AG04449 (cell line): ENCODE measurements at regions not wholly inside any gene's neighbourhood (a gene's known extent, or its start where the extent isn't known, plus 50 kb on each side); places are given as distances from the start of the nearest gene placed in this dataset.

Experiments used
- CTCF ChIA-PET: fragments of 350-600 bp; formaldehyde crosslinking; extraction: SDS; loops from one replicate; lab custom pipeline; 2021; ENCODE audit warnings: antibody characterized with exemption; lab: Yijun Ruan, JAX
- POLR2A ChIA-PET: fragments of 400-600, 350-600 bp; formaldehyde crosslinking; extraction: SDS; loops from one replicate; lab custom pipeline; 2020; ENCODE audit warnings: antibody characterized with exemption, inconsistent platforms; lab: Yijun Ruan, JAX
- DNase-seq: peaks from one replicate; pipeline ENCODE4 v3.0.0-alpha.2; 2010; ENCODE audit warnings: low read depth, low spot score
- H3K4me3 ChIP-seq: 2 replicates; pipeline ENCODE4 v1.5.1; 2011; ENCODE audit warnings: low read depth, mild to moderate bottlenecking, control low read depth, low read length
- TF ChIP-seq, protein P1 (sequence below): IDR thresholded peaks from one replicate; pipeline ENCODE4 v1.5.1; 2011; ENCODE audit warnings: mild to moderate bottlenecking, moderate library complexity, low read length, control low read depth, inconsistent platforms; ENCODE audit not compliant: insufficient read depth; ENCODE audit errors: missing control alignments

DNA sequence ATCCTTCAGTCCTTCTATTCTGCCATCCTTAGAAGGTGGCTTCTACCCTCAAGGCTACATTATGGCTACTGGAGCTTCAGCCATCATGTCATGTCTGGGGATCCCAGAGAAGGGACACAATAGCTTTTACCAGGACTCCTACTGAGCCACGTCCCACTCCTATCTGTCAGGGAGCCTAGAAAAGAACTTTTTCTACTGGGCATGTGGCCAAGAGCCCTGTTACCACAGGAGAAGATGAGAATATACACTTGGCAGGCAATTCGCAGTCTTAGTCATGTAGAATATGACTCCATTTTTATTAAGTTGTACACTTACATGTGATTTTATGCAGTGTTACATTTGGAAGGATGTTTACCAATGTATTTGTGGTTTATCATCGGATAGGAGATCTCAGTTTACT, 64.6 kb upstream of the KCNMA1 start:
- CTCF ChIA-PET: interaction anchor here (1.2 to 11.1 kb wide), 3 partner anchors 9 to 17 kb away, joined by 3 to 146 read pairs (median 3); no protein-coding TSS in a partner anchor
- peak; percentile 67 for DNase-seq
- no peak overlapping the region for H3K4me3 ChIP-seq
- TF ChIP-seq, protein P1, sequence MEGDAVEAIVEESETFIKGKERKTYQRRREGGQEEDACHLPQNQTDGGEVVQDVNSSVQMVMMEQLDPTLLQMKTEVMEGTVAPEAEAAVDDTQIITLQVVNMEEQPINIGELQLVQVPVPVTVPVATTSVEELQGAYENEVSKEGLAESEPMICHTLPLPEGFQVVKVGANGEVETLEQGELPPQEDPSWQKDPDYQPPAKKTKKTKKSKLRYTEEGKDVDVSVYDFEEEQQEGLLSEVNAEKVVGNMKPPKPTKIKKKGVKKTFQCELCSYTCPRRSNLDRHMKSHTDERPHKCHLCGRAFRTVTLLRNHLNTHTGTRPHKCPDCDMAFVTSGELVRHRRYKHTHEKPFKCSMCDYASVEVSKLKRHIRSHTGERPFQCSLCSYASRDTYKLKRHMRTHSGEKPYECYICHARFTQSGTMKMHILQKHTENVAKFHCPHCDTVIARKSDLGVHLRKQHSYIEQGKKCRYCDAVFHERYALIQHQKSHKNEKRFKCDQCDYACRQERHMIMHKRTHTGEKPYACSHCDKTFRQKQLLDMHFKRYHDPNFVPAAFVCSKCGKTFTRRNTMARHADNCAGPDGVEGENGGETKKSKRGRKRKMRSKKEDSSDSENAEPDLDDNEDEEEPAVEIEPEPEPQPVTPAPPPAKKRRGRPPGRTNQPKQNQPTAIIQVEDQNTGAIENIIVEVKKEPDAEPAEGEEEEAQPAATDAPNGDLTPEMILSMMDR: no peak
- POLR2A ChIA-PET: no interaction called here

DNA sequence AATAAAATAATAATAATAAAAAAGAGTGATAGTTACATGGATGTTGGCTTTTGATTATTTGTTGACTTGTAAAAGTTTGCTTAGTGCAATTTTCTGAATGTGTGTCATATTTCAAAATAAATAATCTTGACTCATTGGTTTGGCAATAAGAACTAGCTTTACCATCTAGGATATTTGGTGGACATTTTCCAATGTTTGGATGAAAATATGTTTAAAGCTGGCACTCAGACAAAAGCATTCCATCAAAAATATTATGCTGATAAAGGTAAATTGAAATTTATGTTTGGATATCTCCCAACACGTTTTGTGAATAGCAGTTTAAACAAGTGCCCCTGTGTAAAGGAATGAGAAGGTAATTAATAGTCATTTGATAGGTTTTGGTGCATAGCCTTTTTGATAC, 62.5 kb upstream of the KCNMA1 start:
- no peak overlapping the region for H3K4me3 ChIP-seq
- POLR2A ChIA-PET: no interaction called here
- TF ChIP-seq, protein P1: no peak
- CTCF ChIA-PET: interaction anchor here (0.9 to 11.1 kb wide), 5 partner anchors 12 to 534 kb away, joined by 3 to 146 read pairs (median 4); no protein-coding TSS in a partner anchor
- DNase-seq: no peak

DNA sequence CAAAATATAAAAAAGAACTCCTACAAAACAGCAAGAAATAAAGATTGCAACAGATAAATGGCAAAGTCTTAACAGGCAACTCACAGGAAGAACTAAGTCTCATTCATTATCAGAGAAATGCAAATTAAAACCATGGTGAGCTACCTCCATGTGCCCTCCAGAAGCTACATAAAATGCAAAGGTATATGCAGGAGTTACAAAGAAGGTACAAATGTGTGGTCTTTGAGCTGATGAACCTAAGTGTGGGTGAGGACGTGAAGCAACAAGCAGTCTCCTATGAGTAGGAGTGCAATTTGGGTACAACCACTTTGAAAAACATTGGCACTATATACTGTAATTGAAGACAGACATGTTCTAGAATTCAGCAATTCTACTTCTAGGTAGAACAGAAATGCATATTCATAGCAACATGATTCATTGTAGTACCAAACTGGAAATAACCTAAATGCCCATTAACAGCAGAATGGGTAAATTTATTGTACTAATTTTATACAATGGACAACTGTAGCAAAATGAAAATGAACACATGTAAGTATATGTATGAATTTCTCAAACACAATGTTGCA, 61.6 kb upstream of the KCNMA1 start:
- POLR2A ChIA-PET: no interaction called here
- TF ChIP-seq, protein P1: no peak
- H3K4me3 ChIP-seq: no peak overlapping the region
- no peak for DNase-seq
- CTCF ChIA-PET: interaction anchor here (1.1 to 11.1 kb wide), 2 partner anchors 13 to 58 kb away, joined by 3 to 146 read pairs; no protein-coding TSS in a partner anchor

DNA sequence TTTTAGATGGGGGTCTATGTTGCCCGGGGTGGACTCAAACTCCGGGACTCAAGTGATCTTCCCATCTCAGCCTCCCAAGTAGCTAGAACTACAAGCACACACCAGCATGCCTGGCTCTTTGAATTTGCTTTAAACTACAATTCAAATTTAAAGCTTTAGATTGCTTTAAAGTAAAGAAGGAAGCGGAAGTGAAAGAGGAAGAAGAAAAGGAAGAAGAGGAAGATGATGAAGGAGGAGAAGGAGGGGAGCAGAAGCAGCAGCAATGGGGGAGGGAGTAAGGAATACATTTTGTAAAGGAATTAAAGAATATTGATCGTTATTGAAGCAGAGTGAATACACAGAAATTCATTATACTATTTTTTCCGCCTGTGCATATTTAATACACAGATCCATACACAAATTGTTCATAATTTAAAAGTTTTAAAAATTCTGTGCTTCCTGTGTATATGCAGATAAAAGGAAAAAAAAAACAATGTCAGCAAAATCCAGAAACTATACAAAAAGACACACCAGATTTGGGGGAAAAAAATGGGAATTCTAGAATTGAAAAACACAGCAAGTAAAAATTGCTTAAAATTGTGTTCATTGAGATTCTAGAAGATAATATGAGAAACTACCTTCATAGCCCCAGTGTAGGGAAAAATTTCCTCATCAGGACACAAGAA, 60.8 kb upstream of the KCNMA1 start:
- no peak for DNase-seq
- TF ChIP-seq, protein P1: no peak
- CTCF ChIA-PET: interaction anchor here (1.1 to 11.1 kb wide), 4 partner anchors 14 to 533 kb away, joined by 3 to 146 read pairs (median 3); no protein-coding TSS in a partner anchor
- no peak overlapping the region for H3K4me3 ChIP-seq
- POLR2A ChIA-PET: no interaction called here

DNA sequence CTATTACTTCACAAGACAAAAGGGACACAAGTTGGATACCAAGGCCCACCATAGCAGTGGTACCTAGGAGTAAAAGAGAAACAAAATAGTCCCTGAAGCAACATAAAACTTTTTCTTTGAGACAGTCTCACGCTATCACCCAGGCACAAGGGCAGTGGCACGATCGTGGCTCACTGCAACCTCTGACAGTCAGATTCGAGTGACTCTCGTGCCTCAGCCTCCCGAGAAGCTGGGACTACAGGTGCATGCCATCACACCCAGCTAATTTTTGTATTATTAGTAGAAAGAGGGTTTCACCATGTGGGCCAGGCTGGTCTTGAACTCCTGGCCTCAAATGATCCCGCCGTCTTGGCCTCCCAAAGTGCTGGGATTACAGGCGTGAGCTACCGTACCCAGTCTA, 59.0 kb upstream of the KCNMA1 start:
- TF ChIP-seq, protein P1: no peak
- CTCF ChIA-PET: interaction anchor here (11.1 kb wide), 1 partner anchor 15 kb away, joined by 146 read pairs; no protein-coding TSS in a partner anchor
- H3K4me3 ChIP-seq: no peak overlapping the region
- POLR2A ChIA-PET: no interaction called here
- DNase-seq: no peak

DNA sequence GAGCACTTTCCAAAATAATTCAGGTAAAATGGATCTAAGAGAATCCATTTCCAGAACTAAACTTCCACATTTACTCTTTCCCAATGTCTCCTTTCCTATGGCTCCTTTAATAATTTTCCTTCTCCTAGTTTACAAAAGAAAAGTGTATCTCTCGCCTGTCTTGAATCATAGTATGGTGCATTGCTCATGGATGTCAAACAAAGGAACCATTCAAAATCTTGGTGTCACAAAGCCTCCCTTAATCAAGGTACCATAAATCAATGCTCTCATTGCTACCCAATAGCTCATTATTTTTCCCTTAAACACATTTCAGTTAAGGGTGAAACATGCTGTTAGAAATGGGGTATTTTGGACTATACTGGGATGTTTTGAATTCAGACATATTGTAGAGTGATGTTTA, 57.6 kb upstream of the KCNMA1 start:
- ChIA-PET CTCF (interaction anchor here (0.6 to 11.1 kb wide), 5 partner anchors 12 to 529 kb away, joined by 3 to 146 read pairs (median 5); no protein-coding TSS in a partner anchor), POLR2A (no interaction called here)
- no peak overlapping the region for H3K4me3 ChIP-seq
- TF ChIP-seq, protein P1: no peak
- no peak for DNase-seq
